DMS114 treated with DMSO at 0.1 percent for 48 hours (cell line): ENCODE measurements at regions not wholly inside any gene's neighbourhood (a gene's known extent, or its start where the extent isn't known, plus 50 kb on each side); places are given as distances from the start of the nearest gene placed in this dataset.
A peak's percentile ranks its signal among the peaks of the same experiment; 100 is the strongest.

Experiments
- DNase-seq: peaks from one replicate; lab custom pipeline; 2025; ENCODE audit not compliant: unreplicated experiment; lab: John Stamatoyannopoulos, UW

DNA sequence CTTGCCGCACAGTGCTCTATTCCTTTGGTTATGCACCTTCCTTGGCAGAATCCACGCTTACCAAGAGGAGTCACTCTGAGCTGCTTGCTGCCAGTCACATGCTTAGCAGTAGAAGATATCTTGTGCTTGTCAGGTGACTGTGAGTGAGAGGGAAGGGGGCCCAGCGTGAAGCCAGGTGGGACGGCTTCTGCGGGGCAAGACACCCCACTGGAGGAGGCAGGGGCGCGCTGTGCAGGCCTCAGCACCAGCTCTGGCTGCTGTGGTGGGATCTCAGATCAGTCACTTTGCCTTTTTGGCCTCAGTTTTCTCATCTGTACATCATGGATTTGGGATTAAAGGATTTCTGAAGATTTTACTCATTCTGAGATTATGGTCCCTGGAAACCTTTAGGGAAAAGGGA lies 63.9 kb upstream of the B3GAT1 start:
- no peak for DNase-seq

DNA sequence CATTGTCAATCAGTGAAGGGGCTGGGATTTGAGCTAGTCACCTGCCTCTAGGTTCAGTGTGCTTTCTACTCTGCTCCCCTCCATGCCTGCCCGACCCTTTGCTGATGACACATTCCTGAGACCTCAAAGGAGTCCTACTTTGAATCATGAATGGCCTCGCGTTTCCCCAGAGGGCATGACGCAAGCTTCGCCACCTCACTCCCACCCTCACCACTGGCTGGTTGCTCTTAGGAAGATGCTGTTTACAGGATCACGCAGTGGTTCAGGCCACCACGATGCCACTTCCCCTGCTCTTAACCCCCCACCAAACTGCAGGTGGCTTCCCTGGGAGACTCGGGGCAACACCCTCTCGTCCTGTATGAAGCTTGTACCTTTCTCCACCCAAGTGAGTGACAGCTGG lies 62.9 kb upstream of the B3GAT1 start:
- DNase-seq, result no peak

DNA sequence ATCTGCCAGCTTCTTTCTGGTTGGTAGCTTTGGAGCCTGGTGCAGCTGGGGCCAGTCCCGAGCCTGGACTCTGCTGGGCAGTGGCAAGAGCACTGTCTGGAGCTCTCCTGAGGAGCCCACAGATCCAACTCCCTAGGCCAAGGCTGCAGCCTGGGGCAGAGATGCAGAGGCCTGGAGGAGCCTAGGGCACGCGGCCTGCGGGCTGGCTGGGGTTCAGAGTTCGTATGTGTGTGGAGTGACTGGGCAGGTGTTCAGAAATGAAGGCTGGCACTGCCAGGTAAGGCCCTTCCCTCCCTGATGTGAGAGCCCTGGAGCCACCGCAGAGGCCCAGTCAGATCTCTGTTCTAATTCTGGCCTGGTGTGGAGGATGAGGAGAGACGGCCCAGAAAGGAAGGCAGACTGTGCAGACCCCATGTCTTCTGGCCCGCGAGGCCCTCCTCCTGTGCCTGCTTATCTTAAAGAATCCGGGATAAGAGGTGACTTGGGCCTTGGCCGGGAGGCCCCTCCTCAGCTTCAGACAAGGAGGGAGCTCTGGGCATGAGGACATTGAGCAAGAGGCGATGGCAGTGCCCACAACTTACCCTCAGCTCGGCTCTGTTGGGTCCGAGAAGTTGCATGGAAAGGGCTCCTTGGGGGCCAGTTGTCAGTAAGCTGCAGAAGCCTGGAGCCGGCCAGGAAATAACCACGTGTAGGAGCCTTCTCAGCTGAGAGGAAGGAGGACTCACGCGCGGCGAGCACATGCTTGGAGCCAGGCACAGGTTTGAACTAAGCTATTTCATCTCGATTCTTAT lies 62.2 kb upstream of the B3GAT1 start:
- no peak for DNase-seq

GRCh38 chr11:134471716-134472455 lies 59.8 kb upstream of the B3GAT1 start:
- DNase-seq, result no peak

- DNase-seq, result no peak
Observed at GRCh38 chr11:134471087-134471715, 59.2 kb upstream of the B3GAT1 start.

- DNase-seq, result no peak
Observed at GRCh38 chr11:134470238-134470637, 58.2 kb upstream of the B3GAT1 start.

DNA sequence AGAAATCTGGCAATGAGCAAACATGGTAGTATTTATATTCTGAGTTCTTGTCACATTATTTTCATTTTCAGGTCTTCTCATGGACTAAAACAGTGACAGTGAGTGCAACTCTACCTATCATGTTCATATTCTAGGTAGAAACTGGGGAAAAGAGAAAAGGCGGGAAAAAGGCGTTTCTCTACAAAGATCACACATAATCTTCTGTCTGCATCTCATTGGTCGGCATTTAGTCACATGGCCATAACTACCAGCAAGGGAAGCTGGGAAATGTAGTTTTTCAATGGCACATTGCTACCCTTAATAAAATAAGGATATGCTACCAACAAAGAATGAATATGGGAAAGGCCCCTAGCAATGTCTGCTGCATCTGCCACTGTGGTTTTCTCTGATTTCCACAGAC lies 57.6 kb upstream of the B3GAT1 start:
- peak; percentile 4 for DNase-seq

DNA sequence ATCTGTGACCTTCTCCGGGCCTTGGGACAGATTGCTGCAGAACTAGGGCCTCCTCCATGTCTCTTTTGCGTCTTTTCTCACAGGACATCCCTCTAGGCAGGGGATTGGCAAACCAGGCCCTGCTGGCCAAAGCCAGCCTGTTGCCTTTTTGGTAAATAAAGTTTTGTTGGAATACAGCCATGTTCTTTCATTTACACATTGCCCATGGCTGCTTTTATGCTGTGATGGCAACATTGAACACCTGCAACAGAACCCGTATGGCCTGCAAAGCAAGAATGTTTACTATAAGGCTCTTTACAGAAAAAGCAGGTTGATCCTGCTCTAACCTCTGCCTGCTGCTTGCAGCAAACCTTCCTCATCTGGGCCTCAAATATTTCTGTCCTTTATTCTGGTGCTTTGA lies 56.8 kb upstream of the B3GAT1 start:
- DNase-seq, result no peak

GRCh38 chr11:134468081-134468668 lies 56.1 kb upstream of the B3GAT1 start:
- DNase-seq, result no peak

- DNase-seq, result no peak
Observed at GRCh38 chr11:134466610-134467567, 54.8 kb upstream of the B3GAT1 start.

- no peak for DNase-seq
Observed at GRCh38 chr11:134466156-134466555, 54.1 kb upstream of the B3GAT1 start.

DNA sequence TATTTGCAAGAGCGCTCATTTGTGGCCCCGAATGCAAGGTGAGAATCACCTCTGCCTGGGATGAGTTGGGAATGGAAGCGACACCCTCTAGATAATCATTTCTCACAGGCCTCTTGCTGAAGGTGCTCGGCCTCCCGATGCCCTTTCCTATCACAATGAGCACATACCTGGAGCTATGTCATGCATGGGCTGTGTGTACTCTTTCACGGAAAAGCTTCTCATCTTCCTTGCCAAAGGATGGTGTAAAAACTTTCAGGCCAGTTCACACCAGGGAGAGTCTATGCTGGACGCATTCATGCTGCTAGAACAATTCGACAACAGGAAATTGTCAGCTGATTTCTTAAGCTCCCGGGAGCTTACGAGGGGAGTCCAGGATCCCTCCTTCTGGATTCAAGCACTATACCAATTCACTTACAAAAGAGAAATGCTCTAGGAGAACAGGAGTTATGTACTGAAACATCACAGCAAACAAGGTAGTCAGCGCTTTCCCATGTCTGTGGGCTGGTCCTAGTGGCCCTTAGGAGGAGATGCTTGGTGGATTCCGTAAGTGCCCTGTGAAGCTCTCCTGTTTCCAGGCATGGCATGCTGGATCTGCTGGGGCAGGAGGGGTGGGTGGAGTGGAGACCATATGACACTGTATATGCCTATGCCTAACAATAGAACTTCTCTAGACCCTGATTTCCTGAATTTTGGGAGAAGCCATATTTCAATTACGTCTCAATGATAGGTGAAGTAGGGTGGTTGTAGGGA lies 53.1 kb upstream of the B3GAT1 start:
- DNase-seq, result no peak

DNA sequence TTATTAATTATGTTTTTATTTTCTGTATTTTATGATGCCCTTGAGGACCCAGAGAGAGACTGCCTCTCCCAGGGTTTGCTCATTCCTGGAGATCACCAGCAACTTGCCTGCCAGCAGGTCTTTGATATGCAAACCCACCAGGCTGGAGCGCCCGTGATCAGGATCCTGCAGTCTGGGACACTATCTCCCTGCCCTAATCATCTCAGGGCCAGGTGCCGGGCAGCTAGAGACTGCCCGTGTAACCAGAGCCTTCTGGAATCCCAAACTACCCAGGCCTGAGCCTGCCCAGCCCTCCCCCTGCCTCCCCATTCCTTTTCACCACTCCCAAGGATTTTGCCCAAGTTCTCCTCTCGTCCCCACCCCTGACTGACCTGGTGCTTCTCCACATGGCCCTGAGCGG lies 52.2 kb upstream of the B3GAT1 start:
- no peak for DNase-seq

- no peak for DNase-seq
Observed at GRCh38 chr11:134463716-134464115, 51.7 kb upstream of the B3GAT1 start.
